Activated B cell treated with CpG ODN at 0.5 μM for 24 hours (primary cell): ENCODE measurements at regions not wholly inside any gene's neighbourhood (a gene's known extent, or its start where the extent isn't known, plus 50 kb on each side); places are given as distances from the start of the nearest gene placed in this dataset.

Experiments
- ATAC-seq: fragments of 200-7000 bp; cut with Tn5 transposase; one replicate; pipeline ENCODE4 v1.10.0; 2021; ENCODE audit warnings: low read depth, mild to moderate bottlenecking, moderate library complexity
- CTCF ChIA-PET: fragments of 350-600 bp; sonication (Branson Sonifier 250); formaldehyde crosslinking; loops from one replicate; lab custom pipeline; 2021; ENCODE audit warnings: antibody characterized with exemption; lab: Charles Lee
- POLR2A ChIA-PET: fragments of 350-600 bp; sonication (Branson Sonifier 250); formaldehyde crosslinking; loops from one replicate; lab custom pipeline; 2021; ENCODE audit warnings: antibody characterized with exemption; lab: Charles Lee
- DNase-seq: peaks from one replicate; pipeline ENCODE4 v3.0.0; 2022
- H3K27ac Mint-ChIP-seq: one replicate; pipeline ENCODE4 v1.8.0; 2020; ENCODE audit warnings: mixed read lengths
- H3K27me3 Mint-ChIP-seq: one replicate; pipeline ENCODE4 v1.8.0; 2021; ENCODE audit warnings: mixed read lengths
- H3K36me3 Mint-ChIP-seq: one replicate; pipeline ENCODE4 v1.8.0; 2021; ENCODE audit warnings: low read depth, mixed read lengths
- H3K4me1 Mint-ChIP-seq: one replicate; pipeline ENCODE4 v1.8.0; 2021; ENCODE audit warnings: mixed read lengths
- H3K4me3 Mint-ChIP-seq: one replicate; pipeline ENCODE4 v1.8.0; 2020; ENCODE audit warnings: mild to moderate bottlenecking, mixed read lengths
- H3K9me3 Mint-ChIP-seq: one replicate; pipeline ENCODE4 v1.8.0; 2020; ENCODE audit warnings: mixed read lengths
- intact Hi-C: fragments of 100-400 bp; cut with micrococcal nuclease; formaldehyde crosslinking; loops from one replicate; pipeline ENCODE4 v1.15.1; 2024
- TF ChIP-seq, protein P1 (sequence below): fragments of 200-600 bp; IDR thresholded peaks from one replicate; pipeline ENCODE4 v1.8.0; 2022; ENCODE audit warnings: antibody characterized with exemption, mild to moderate bottlenecking

DNA sequence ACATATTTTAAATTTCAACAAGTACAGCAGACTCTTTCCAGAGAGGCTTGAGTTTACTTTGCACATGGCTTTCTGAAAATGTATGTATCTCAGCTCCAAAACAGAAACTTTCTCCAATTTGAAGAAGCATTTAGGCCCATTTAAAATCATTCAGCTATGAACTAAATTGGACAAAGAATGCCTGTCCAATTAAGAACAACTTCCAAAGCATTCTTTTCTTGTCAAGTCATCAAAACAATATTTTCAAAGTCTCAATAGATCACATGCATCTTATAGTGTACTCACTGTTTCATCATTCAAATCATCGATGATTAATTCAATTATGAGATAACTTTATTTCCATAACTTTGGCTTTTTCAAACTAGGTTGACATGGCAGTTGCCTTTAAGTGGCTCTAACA lies 95.2 kb downstream of the KBTBD8 start:
- TF ChIP-seq, protein P1, sequence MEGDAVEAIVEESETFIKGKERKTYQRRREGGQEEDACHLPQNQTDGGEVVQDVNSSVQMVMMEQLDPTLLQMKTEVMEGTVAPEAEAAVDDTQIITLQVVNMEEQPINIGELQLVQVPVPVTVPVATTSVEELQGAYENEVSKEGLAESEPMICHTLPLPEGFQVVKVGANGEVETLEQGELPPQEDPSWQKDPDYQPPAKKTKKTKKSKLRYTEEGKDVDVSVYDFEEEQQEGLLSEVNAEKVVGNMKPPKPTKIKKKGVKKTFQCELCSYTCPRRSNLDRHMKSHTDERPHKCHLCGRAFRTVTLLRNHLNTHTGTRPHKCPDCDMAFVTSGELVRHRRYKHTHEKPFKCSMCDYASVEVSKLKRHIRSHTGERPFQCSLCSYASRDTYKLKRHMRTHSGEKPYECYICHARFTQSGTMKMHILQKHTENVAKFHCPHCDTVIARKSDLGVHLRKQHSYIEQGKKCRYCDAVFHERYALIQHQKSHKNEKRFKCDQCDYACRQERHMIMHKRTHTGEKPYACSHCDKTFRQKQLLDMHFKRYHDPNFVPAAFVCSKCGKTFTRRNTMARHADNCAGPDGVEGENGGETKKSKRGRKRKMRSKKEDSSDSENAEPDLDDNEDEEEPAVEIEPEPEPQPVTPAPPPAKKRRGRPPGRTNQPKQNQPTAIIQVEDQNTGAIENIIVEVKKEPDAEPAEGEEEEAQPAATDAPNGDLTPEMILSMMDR = no peak
- POLR2A ChIA-PET = no interaction called here
- Mint-ChIP-seq H3K27me3 (no peaks in the 10 kb centered on the region), H3K4me3 (no peak overlapping the region), H3K36me3 (peaks cover 1% of the 10 kb centered on the region), H3K27ac (no peak overlapping the region), H3K4me1 (no peaks in the 10 kb centered on the region), H3K9me3 (peaks cover 3% of the 10 kb centered on the region)
- CTCF ChIA-PET = interaction anchor here (1.2 kb wide), 1 partner anchor 17 kb away, joined by 3 read pairs; no protein-coding TSS in a partner anchor
- no peak for ATAC-seq
- DNase-seq = no peak
- intact Hi-C loops = no loop called here

DNA sequence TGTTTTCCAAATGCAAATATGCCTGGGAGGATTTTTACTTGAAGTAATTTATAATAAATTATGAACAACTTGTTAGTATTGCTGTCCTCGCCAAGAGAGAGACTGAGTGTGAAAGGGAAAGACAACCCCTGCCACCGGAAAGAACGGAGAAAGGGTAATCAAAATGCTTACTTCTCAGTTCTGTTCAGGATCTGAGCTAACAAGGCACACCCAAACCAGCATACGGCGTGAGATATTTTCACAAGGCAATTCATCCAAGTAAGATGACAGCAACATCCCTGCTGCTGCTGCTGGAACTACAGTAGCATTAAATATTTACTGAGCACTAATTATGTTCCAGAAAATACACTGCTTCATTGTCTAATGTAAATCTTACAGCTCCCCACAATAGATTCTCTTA lies 96.1 kb downstream of the KBTBD8 start:
- ChIA-PET CTCF (interaction anchor here (1.2 kb wide), 1 partner anchor 16 kb away, joined by 3 read pairs; no protein-coding TSS in a partner anchor), POLR2A (no interaction called here)
- no peaks in the 10 kb centered on the region for H3K36me3 Mint-ChIP-seq
- DNase-seq (no peak), ATAC-seq (no peak)
- intact Hi-C loops = no loop called here
- H3K9me3 Mint-ChIP-seq = no peaks in the 10 kb centered on the region
- no peak overlapping the region for H3K4me3 Mint-ChIP-seq
- H3K4me1 Mint-ChIP-seq = no peaks in the 10 kb centered on the region
- H3K27me3 Mint-ChIP-seq = no peaks in the 10 kb centered on the region
- H3K27ac Mint-ChIP-seq = no peak overlapping the region
- TF ChIP-seq, protein P1 = no peak

DNA sequence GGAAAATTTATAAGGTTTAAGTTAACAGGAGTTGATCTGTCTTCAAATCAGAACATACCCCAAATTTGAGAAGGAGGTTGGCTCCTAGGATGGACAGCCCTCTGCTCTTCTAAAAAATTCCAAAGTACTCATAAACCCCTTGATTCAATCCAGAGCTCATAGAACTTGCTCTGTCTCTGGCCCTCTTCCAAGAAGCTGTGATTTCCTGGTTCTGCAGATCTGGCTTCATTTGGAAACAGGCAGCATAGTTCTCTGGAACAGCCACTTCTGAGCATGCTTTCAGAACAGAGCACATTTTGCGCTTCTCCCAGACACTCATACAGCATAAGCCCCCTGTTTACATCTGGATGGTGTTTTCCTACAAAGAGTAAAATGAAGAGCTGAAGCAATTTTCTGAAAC lies 96.7 kb downstream of the KBTBD8 start:
- Mint-ChIP-seq H3K27me3 (no peaks in the 10 kb centered on the region), H3K4me3 (no peak overlapping the region), H3K36me3 (no peaks in the 10 kb centered on the region), H3K9me3 (no peaks in the 10 kb centered on the region), H3K27ac (no peak overlapping the region), H3K4me1 (no peaks in the 10 kb centered on the region)
- TF ChIP-seq, protein P1 = no peak
- DNase-seq (no peak), ATAC-seq (no peak)
- CTCF ChIA-PET = interaction anchor here (2.7 kb wide), 1 partner anchor 19 kb away, joined by 7 read pairs; no protein-coding TSS in a partner anchor
- intact Hi-C loops = no loop called here
- POLR2A ChIA-PET = no interaction called here

DNA sequence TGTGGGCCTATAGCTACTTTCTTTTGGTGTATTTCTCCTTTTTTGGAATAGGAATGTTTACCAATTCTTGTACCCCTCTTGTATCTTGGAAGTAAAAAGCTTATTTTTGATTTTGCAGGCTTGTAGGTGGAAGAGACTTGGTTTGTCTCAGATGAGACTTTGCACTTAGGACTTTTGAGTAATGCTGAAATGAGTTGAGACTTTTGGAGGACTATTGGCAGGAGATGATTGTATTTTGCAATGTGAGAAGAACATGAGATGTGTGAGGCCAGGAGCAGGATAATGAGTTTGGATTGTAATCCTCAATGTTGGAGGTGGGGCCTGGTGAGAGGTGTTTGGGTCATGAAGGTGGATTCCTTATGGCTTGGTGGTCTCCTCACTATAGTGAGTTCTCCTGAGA lies 106.3 kb downstream of the KBTBD8 start:
- Mint-ChIP-seq H3K27me3 (no peaks in the 10 kb centered on the region), H3K36me3 (no peaks in the 10 kb centered on the region), H3K4me3 (no peak overlapping the region), H3K9me3 (peaks cover 8% of the 10 kb centered on the region), H3K27ac (no peak overlapping the region), H3K4me1 (no peaks in the 10 kb centered on the region)
- POLR2A ChIA-PET = no interaction called here
- ATAC-seq (no peak), DNase-seq (no peak)
- intact Hi-C loops = no loop called here
- TF ChIP-seq, protein P1 = no peak
- CTCF ChIA-PET = interaction anchor here (1.0 to 1.6 kb wide), 2 partner anchors 8 to 9 kb away, joined by 3 to 8 read pairs; no protein-coding TSS in a partner anchor

DNA sequence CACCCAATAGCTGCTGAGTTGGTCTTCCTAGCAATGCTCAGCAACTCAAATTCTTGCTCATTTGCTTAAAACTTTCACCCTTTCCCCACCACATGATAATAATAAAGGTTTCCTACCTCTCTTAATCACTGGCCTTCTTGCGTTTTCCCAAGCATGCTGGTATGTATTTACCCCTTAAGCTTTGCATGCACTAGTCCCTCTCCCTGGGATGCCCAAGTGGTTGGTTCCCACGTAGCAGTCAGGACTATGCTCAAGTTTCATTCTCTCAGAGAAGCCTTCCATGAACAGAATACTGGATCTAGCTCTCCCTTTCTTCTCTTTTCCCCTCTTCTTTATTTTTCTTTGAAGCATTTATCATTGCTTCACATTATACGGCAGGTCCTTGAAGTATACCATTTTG lies 108.8 kb downstream of the KBTBD8 start:
- Mint-ChIP-seq H3K36me3 (no peaks in the 10 kb centered on the region), H3K27me3 (no peaks in the 10 kb centered on the region), H3K4me1 (no peaks in the 10 kb centered on the region), H3K9me3 (peaks cover 8% of the 10 kb centered on the region), H3K4me3 (no peak overlapping the region), H3K27ac (no peak overlapping the region)
- ChIA-PET POLR2A (no interaction called here), CTCF (interaction anchor here (1.3 kb wide), 1 partner anchor 683 kb away, joined by 3 read pairs; no protein-coding TSS in a partner anchor)
- ATAC-seq (no peak), DNase-seq (no peak)
- intact Hi-C loops = no loop called here
- TF ChIP-seq, protein P1 = no peak
